K562 (cell line): ENCODE measurements at regions not wholly inside any gene's neighbourhood (a gene's known extent, or its start where the extent isn't known, plus 50 kb on each side); places are given as distances from the start of the nearest gene placed in this dataset.

Experiments
- CREB1 ChIP-seq, 2 experiments: sonication (generic) in 1 of 2; formaldehyde crosslinking in 1 of 2; IDR thresholded peaks; 2 replicates each; pipeline versions ENCODE4 v1.6.1 to v1.8.0; 2012 to 2022; ENCODE audit warnings: inconsistent platforms in 1 of 2, mild to moderate bottlenecking in 1 of 2, missing genetic modification reagents in 1 of 2, moderate library complexity in 1 of 2
- CXXC5 ChIP-seq: fragments of 250-450 bp; sonication (Bioruptor Pico); IDR thresholded peaks from 2 replicates; pipeline ENCODE4 v1.8.0; 2022; ENCODE audit warnings: inconsistent platforms, mild to moderate bottlenecking, moderate library complexity
- DMBX1 ChIP-seq: fragments of 250-450 bp; sonication (Bioruptor Pico); IDR thresholded peaks from 2 replicates; pipeline ENCODE4 v1.8.0; 2022; ENCODE audit warnings: inconsistent platforms, mild to moderate bottlenecking, moderate library complexity, borderline replicate concordance
- FOXA1 ChIP-seq: fragments of 450-650 bp; IDR thresholded peaks from 2 replicates; pipeline ENCODE4 v1.6.1; 2016; ENCODE audit warnings: mild to moderate bottlenecking, borderline replicate concordance
- FOXA3 ChIP-seq, 2 experiments: fragments of 450-650 bp in 1 of 2; sonication (generic) in 1 of 2; formaldehyde crosslinking; IDR thresholded peaks in 1 of 2; conservative IDR thresholded peaks in 1 of 2; 2 replicates each; pipeline versions ENCODE4 v1.4.0 to v1.8.0; 2020 to 2022; ENCODE audit warnings: mild to moderate bottlenecking in 2 of 2, missing genetic modification reagents in 1 of 2
- HDAC2 ChIP-seq: fragments of 450-650 bp; IDR thresholded peaks from 2 replicates; pipeline ENCODE4 v1.6.1; 2016; ENCODE audit warnings: mild to moderate bottlenecking
- MAFG ChIP-seq: fragments of 450-650 bp; conservative IDR thresholded peaks from 2 replicates; pipeline ENCODE4 v1.6.1; 2016; ENCODE audit warnings: missing genetic modification characterization, missing compliant biosample characterization
- NFE2 ChIP-seq: IDR thresholded peaks from 2 replicates; pipeline ENCODE4 v1.6.1; 2014; ENCODE audit warnings: antibody characterized with exemption, low read depth
- NFIC ChIP-seq: fragments of 450-650 bp; IDR thresholded peaks from 2 replicates; pipeline ENCODE4 v1.6.1; 2017; ENCODE audit warnings: mild to moderate bottlenecking, inconsistent platforms
- POLR2AphosphoS2 ChIP-seq: IDR thresholded peaks from 2 replicates; pipeline ENCODE4 v1.6.1; 2012; ENCODE audit warnings: low read length, improper control_type of control experiment
- POLR2AphosphoS5 ChIP-seq: IDR thresholded peaks from 2 replicates; pipeline ENCODE4 v1.6.1; 2011; ENCODE audit warnings: mild to moderate bottlenecking, low read depth, low read length, moderate library complexity; ENCODE audit not compliant: control insufficient read depth, insufficient read depth
- RAD51 ChIP-seq: fragments of 450-650 bp; IDR thresholded peaks from 2 replicates; pipeline ENCODE4 v1.7.1; 2016; ENCODE audit warnings: low read depth, mild to moderate bottlenecking, borderline replicate concordance
- TAL1 ChIP-seq: fragments of 450-650 bp; IDR thresholded peaks from 2 replicates; pipeline ENCODE4 v1.6.1; 2016; ENCODE audit warnings: mild to moderate bottlenecking
- ZBED1 ChIP-seq: IDR thresholded peaks from 2 replicates; pipeline ENCODE4 v1.6.1; 2014
- ZNF561 ChIP-seq: fragments of 450-650 bp; formaldehyde crosslinking; conservative IDR thresholded peaks from 2 replicates; pipeline ENCODE4 v1.4.0; 2020; ENCODE audit warnings: mild to moderate bottlenecking, moderate library complexity
- TF ChIP-seq, protein P1 (sequence below): fragments of 250-450 bp; sonication (Bioruptor Pico); IDR thresholded peaks from 2 replicates; pipeline ENCODE4 v1.4.0; 2020
- TF ChIP-seq, protein P2 (sequence below): fragments of 450-650 bp; IDR thresholded peaks from 2 replicates; pipeline ENCODE4 v1.7.0; 2016; ENCODE audit warnings: borderline replicate concordance
- TF ChIP-seq, protein P3 (sequence below): sonication (generic); formaldehyde crosslinking; IDR thresholded peaks from 2 replicates; pipeline ENCODE4 v1.8.1; 2023; ENCODE audit warnings: mild to moderate bottlenecking, missing genetic modification reagents
- TF ChIP-seq, protein P4 (sequence below): fragments of 250-450 bp; sonication (Bioruptor Pico); IDR thresholded peaks from 2 replicates; pipeline ENCODE4 v1.4.0; 2020; ENCODE audit warnings: mild to moderate bottlenecking, moderate library complexity
- TF ChIP-seq, protein P5 (sequence below): fragments of 450-650 bp; IDR thresholded peaks from one replicate; pipeline ENCODE4 v1.6.1; 2018; ENCODE audit warnings: mild to moderate bottlenecking, moderate library complexity; ENCODE audit not compliant: partially characterized antibody

DNA sequence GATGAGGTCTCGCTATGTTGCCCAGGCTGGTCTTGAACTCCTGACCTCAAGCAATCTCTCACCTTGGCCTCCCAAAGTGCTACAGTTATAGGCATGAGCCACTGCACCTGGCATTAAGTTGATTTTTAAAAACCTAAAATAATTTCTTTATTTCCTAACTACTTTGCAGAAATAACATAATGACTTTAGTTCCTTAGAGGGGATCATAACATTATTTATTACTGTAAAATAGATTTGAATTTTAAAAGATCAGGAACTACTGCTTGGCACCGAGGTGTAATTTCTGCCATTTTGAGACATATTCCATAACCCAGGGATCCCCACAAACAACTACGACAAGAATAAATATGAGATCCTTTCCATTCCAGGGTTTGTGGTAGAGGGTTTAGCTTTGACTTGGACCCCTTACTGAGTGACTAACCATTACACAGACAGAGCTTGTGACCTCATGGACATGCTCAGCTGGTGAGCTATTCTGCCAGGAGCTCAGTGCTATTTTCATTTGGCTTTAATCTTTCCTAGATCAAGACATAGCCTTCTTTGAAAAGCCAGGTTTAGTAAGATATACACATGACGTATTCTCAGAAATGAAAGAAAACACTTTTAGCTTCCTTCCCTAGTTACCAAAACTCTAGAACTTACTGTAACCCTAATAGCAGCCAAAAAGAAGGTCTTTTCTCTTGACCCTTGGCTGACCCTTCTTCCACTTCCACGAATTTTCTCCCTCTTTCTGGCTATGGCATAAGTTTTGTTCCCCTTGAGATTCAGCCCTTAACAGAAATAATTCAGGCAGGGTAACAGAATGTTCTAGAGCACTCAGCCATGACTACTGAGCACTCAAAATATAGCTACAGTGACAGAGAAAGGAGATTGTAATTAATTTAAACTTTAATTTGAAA is 75.1 kb upstream of the NUDT4 start (continued):
- TF ChIP-seq FOXA3 (CRISPR knock-in tag; conservative IDR thresholded peaks at IDR 0.05 in 1 of 2, IDR thresholded peaks at IDR 0.05 in 1 of 2) (no peak), CXXC5 (CRISPR knock-in tag) (peak; percentile 75), POLR2AphosphoS2 (no peak), MAFG (tag) (no peak), TAL1 (no peak), ZBED1 (no peak), HDAC2 (peak; percentile 42; the same call in 1 of the 2 replicates), POLR2AphosphoS5 (no peak), FOXA1 (no peak), DMBX1 (CRISPR knock-in tag) (peak; percentile 89; the same call in 1 of the 2 replicates), NFE2 (no peak), CREB1 (IDR thresholded peaks at IDR 0.05) (0 out of 2 replicates have a peak, but pooled peaks have one; percentile 27), CREB1 (CRISPR knock-in tag; IDR thresholded peaks at IDR 0.05) (no peak), ZNF561 (no peak), RAD51 (no peak), NFIC (peak; percentile 70; the same call in 1 of the 2 replicates)
- TF ChIP-seq, protein P1, sequence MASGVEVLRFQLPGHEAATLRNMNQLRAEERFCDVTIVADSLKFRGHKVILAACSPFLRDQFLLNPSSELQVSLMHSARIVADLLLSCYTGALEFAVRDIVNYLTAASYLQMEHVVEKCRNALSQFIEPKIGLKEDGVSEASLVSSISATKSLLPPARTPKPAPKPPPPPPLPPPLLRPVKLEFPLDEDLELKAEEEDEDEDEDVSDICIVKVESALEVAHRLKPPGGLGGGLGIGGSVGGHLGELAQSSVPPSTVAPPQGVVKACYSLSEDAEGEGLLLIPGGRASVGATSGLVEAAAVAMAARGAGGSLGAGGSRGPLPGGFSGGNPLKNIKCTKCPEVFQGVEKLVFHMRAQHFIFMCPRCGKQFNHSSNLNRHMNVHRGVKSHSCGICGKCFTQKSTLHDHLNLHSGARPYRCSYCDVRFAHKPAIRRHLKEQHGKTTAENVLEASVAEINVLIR (CRISPR knock-in tag) = no peak
- TF ChIP-seq, protein P2, sequence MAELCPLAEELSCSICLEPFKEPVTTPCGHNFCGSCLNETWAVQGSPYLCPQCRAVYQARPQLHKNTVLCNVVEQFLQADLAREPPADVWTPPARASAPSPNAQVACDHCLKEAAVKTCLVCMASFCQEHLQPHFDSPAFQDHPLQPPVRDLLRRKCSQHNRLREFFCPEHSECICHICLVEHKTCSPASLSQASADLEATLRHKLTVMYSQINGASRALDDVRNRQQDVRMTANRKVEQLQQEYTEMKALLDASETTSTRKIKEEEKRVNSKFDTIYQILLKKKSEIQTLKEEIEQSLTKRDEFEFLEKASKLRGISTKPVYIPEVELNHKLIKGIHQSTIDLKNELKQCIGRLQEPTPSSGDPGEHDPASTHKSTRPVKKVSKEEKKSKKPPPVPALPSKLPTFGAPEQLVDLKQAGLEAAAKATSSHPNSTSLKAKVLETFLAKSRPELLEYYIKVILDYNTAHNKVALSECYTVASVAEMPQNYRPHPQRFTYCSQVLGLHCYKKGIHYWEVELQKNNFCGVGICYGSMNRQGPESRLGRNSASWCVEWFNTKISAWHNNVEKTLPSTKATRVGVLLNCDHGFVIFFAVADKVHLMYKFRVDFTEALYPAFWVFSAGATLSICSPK = no peak
- TF ChIP-seq, protein P3, sequence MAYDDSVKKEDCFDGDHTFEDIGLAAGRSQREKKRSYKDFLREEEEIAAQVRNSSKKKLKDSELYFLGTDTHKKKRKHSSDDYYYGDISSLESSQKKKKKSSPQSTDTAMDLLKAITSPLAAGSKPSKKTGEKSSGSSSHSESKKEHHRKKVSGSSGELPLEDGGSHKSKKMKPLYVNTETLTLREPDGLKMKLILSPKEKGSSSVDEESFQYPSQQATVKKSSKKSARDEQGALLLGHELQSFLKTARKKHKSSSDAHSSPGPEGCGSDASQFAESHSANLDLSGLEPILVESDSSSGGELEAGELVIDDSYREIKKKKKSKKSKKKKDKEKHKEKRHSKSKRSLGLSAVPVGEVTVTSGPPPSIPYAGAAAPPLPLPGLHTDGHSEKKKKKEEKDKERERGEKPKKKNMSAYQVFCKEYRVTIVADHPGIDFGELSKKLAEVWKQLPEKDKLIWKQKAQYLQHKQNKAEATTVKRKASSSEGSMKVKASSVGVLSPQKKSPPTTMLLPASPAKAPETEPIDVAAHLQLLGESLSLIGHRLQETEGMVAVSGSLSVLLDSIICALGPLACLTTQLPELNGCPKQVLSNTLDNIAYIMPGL (CRISPR knock-in tag) = no peak
- TF ChIP-seq, protein P4, sequence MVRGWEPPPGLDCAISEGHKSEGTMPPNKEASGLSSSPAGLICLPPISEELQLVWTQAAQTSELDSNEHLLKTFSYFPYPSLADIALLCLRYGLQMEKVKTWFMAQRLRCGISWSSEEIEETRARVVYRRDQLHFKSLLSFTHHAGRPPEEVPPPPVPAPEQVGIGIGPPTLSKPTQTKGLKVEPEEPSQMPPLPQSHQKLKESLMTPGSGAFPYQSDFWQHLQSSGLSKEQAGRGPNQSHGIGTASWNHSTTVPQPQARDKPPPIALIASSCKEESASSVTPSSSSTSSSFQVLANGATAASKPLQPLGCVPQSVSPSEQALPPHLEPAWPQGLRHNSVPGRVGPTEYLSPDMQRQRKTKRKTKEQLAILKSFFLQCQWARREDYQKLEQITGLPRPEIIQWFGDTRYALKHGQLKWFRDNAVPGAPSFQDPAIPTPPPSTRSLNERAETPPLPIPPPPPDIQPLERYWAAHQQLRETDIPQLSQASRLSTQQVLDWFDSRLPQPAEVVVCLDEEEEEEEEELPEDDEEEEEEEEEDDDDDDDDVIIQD (CRISPR knock-in tag) = no peak
- TF ChIP-seq, protein P5, sequence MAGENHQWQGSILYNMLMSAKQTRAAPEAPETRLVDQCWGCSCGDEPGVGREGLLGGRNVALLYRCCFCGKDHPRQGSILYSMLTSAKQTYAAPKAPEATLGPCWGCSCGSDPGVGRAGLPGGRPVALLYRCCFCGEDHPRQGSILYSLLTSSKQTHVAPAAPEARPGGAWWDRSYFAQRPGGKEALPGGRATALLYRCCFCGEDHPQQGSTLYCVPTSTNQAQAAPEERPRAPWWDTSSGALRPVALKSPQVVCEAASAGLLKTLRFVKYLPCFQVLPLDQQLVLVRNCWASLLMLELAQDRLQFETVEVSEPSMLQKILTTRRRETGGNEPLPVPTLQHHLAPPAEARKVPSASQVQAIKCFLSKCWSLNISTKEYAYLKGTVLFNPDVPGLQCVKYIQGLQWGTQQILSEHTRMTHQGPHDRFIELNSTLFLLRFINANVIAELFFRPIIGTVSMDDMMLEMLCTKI = no peak
